K562 (cell line): ENCODE measurements at regions not wholly inside any gene's neighbourhood (a gene's known extent, or its start where the extent isn't known, plus 50 kb on each side); places are given as distances from the start of the nearest gene placed in this dataset.

ENCODE experiments used
- HNRNPUL1 ChIP-seq: fragments of 200-400 bp; formaldehyde crosslinking; IDR thresholded peaks from 2 replicates; pipeline ENCODE4 v1.6.1; 2017; ENCODE audit warnings: low read length
- LCOR ChIP-seq: sonication (generic); formaldehyde crosslinking; IDR thresholded peaks from 2 replicates; pipeline ENCODE4 v1.8.0; 2022; ENCODE audit warnings: mild to moderate bottlenecking, missing genetic modification reagents
- MEF2A ChIP-seq: IDR thresholded peaks from 2 replicates; pipeline ENCODE4 v1.6.1; 2011; ENCODE audit warnings: low read depth, mild to moderate bottlenecking, low read length, moderate library complexity; ENCODE audit not compliant: control insufficient read depth
- RAD21 ChIP-seq, 2 experiments: fragments of 250-450 bp in 1 of 2; fragments of 450-650 bp in 1 of 2; sonication (Bioruptor Pico) in 1 of 2; formaldehyde crosslinking in 1 of 2; IDR thresholded peaks in 1 of 2; conservative IDR thresholded peaks in 1 of 2; 2 replicates each; pipeline versions ENCODE4 v1.4.0 to v1.8.0; 2020 to 2022; ENCODE audit warnings: mild to moderate bottlenecking in 2 of 2, moderate library complexity in 1 of 2
- ZC3H11A ChIP-seq: IDR thresholded peaks from 2 replicates; pipeline ENCODE4 v1.6.1; 2012; ENCODE audit warnings: low read depth, low read length, improper control_type of control experiment
- ZEB2 ChIP-seq: fragments of 450-650 bp; IDR thresholded peaks from 2 replicates; pipeline ENCODE4 v1.6.1; 2016
- ZNF121 ChIP-seq: sonication (generic); formaldehyde crosslinking; conservative IDR thresholded peaks from 2 replicates; pipeline ENCODE4 v1.8.0; 2022; ENCODE audit warnings: missing genetic modification reagents
- ZNF830 ChIP-seq: fragments of 250-450 bp; sonication (Bioruptor Pico); IDR thresholded peaks from 2 replicates; pipeline ENCODE4 v1.5.0; 2021; ENCODE audit warnings: mild to moderate bottlenecking
- TF ChIP-seq, protein P1 (sequence below): sonication (generic); formaldehyde crosslinking; IDR thresholded peaks from 2 replicates; pipeline ENCODE4 v1.8.1; 2023; ENCODE audit warnings: missing genetic modification reagents, mild to moderate bottlenecking, borderline replicate concordance

DNA sequence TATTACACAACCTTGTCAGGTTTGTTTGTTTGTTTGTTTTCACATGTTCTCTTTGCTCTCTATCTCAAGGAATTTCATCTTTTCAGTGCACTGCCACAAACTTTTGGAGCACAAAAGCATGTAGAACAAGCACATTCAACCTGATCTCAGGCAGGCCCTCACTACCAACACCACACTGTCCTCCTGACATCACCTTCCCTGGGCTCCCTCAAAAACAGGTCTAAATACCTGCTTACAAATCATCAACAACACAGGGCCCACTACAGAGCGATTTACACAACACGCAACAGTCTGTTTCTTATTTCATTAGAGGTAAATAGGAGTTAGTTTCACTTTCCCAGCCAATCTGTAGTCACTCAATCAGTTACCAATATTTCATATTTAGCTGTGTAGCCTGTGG lies 241.4 kb downstream of the EPHA7 start (continued):
- TF ChIP-seq, protein P1, sequence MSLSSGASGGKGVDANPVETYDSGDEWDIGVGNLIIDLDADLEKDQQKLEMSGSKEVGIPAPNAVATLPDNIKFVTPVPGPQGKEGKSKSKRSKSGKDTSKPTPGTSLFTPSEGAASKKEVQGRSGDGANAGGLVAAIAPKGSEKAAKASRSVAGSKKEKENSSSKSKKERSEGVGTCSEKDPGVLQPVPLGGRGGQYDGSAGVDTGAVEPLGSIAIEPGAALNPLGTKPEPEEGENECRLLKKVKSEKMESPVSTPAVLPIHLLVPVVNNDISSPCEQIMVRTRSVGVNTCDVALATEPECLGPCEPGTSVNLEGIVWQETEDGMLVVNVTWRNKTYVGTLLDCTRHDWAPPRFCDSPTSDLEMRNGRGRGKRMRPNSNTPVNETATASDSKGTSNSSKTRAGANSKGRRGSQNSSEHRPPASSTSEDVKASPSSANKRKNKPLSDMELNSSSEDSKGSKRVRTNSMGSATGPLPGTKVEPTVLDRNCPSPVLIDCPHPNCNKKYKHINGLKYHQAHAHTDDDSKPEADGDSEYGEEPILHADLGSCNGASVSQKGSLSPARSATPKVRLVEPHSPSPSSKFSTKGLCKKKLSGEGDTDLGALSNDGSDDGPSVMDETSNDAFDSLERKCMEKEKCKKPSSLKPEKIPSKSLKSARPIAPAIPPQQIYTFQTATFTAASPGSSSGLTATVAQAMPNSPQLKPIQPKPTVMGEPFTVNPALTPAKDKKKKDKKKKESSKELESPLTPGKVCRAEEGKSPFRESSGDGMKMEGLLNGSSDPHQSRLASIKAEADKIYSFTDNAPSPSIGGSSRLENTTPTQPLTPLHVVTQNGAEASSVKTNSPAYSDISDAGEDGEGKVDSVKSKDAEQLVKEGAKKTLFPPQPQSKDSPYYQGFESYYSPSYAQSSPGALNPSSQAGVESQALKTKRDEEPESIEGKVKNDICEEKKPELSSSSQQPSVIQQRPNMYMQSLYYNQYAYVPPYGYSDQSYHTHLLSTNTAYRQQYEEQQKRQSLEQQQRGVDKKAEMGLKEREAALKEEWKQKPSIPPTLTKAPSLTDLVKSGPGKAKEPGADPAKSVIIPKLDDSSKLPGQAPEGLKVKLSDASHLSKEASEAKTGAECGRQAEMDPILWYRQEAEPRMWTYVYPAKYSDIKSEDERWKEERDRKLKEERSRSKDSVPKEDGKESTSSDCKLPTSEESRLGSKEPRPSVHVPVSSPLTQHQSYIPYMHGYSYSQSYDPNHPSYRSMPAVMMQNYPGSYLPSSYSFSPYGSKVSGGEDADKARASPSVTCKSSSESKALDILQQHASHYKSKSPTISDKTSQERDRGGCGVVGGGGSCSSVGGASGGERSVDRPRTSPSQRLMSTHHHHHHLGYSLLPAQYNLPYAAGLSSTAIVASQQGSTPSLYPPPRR (CRISPR knock-in tag), result no peak
- TF ChIP-seq ZEB2, result no peak
- TF ChIP-seq RAD21 (CRISPR knock-in tag; conservative IDR thresholded peaks at IDR 0.05 in 1 of 2, IDR thresholded peaks at IDR 0.05 in 1 of 2), result no peak
- no peak for TF ChIP-seq ZNF121 (CRISPR knock-in tag)
- no peak for TF ChIP-seq LCOR (CRISPR knock-in tag)
- no peak for TF ChIP-seq MEF2A
- TF ChIP-seq ZNF830, result no peak
- TF ChIP-seq HNRNPUL1, result no peak
- no peak for TF ChIP-seq ZC3H11A
